SH-SY5Y (cell line): ENCODE measurements at regions not wholly inside any gene's neighbourhood (a gene's known extent, or its start where the extent isn't known, plus 50 kb on each side); places are given as distances from the start of the nearest gene placed in this dataset.

Experiments
- GATA2 ChIP-seq: IDR thresholded peaks from 2 replicates; pipeline ENCODE4 v1.6.1; 2011; ENCODE audit warnings: mild to moderate bottlenecking, low read depth, low read length
- GATA3 ChIP-seq: IDR thresholded peaks from 2 replicates; pipeline ENCODE4 v1.6.1; 2011; ENCODE audit warnings: low read depth, mild to moderate bottlenecking, low read length, moderate library complexity

- TF ChIP-seq GATA3 (no peak), GATA2 (no peak)
These were observed 159.6 kb upstream of the ANK2 start for GRCh38 chr4:112889619-112890527.

- TF ChIP-seq GATA3, result no peak
- TF ChIP-seq GATA2, result no peak
These were observed 155.0 kb upstream of the ANK2 start for GRCh38 chr4:112894480-112894879.

GRCh38 chr4:112894951-112895350 lies 154.5 kb upstream of the ANK2 start:
- TF ChIP-seq GATA3 (no peak; the same call in 1 of the 2 replicates), GATA2 (no peak)

GRCh38 chr4:112895811-112896608 lies 153.4 kb upstream of the ANK2 start:
- TF ChIP-seq GATA2, result no peak

- TF ChIP-seq GATA3 (no peak), GATA2 (no peak)
These were observed 152.8 kb upstream of the ANK2 start for GRCh38 chr4:112896609-112897190.

- TF ChIP-seq GATA3 (no peak), GATA2 (no peak)
These were observed 151.9 kb upstream of the ANK2 start for GRCh38 chr4:112897543-112897942.

- TF ChIP-seq GATA3 (no peak), GATA2 (no peak)
These were observed 150.9 kb upstream of the ANK2 start for GRCh38 chr4:112898357-112899141.

- TF ChIP-seq GATA2 (no peak), GATA3 (no peak)
These were observed 149.0 kb upstream of the ANK2 start for GRCh38 chr4:112900416-112900815.

- TF ChIP-seq GATA3, result no peak
- TF ChIP-seq GATA2, result no peak
These were observed 147.5 kb upstream of the ANK2 start for GRCh38 chr4:112901962-112902411.

GRCh38 chr4:112905728-112906127 lies 143.7 kb upstream of the ANK2 start:
- TF ChIP-seq GATA3 (no peak), GATA2 (no peak)

- TF ChIP-seq GATA3 (no peak), GATA2 (no peak)
These were observed 140.9 kb upstream of the ANK2 start for GRCh38 chr4:112908511-112908910.

- TF ChIP-seq GATA2, result no peak; the same call in 1 of the 2 replicates
- TF ChIP-seq GATA3, result no peak
These were observed 139.2 kb upstream of the ANK2 start for GRCh38 chr4:112910109-112910736.

- no peak for TF ChIP-seq GATA2
- no peak for TF ChIP-seq GATA3
These were observed 132.6 kb upstream of the ANK2 start for GRCh38 chr4:112916868-112917267.
